Activated CD8-positive, alpha-beta memory T cell treated with anti-CD3 and anti-CD28 coated beads for 24 hours (primary cell): ENCODE measurements at regions not wholly inside any gene's neighbourhood (a gene's known extent, or its start where the extent isn't known, plus 50 kb on each side); places are given as distances from the start of the nearest gene placed in this dataset.
A peak's percentile ranks its signal among the peaks of the same experiment; 100 is the strongest.
"Not testable (repeated sequence)": the region's sequence is repeated elsewhere in the genome, so short reads cannot be mapped to it uniquely, and the experiment has no call there.

Experiments used
- DNase-seq: peaks from one replicate; pipeline ENCODE4 v3.0.0-alpha.2; 2020

GRCh38 chr2:136319651-136320050 lies 201.7 kb upstream of the CXCR4 start:
- DNase-seq, result no peak

GRCh38 chr2:136319237-136319636 lies 201.3 kb upstream of the CXCR4 start:
- no peak for DNase-seq

DNA sequence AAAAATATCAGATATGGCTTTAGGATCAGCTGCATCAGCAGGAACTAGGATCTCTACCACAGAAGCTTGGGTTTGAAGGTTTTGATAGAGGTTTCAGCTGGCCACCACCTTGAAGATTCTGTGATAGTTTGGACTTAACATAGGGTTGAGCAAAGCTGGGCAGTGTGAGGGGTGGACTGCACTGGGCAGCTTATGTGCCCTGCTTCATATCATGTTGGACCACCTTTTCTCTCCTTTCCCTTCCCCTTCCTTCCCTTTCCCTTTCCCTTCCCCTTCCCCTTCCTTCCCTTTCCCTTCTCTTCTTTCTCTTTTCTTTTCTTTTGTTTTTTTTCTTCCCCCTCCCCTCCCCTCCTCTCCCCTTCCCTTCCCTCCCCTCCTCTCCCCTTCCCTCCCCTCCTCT lies 196.3 kb upstream of the CXCR4 start:
- DNase-seq, result no peak

DNA sequence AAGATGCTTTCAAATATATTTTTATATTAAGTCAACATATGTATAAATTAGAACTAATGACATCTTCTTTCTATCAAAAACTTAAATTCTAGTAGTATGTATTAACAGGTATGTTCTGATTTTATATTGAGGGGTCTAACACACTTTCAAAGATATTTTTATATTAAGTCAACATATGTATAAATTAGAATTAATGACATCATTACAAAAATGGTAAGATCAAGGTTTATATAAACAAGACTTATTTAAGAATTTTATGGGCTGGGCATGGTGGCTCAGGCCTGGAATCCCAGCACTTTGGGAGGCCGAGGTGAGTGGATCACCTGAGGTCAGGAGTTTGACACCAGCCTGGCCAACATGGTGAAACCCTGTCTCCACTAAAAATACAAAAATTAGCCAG lies 194.6 kb upstream of the CXCR4 start:
- not testable (repeated sequence) for DNase-seq

GRCh38 chr2:136310797-136311603 lies 193.1 kb upstream of the CXCR4 start:
- peak; percentile 66 for DNase-seq

GRCh38 chr2:136310005-136310495 lies 192.1 kb upstream of the CXCR4 start:
- no peak for DNase-seq

DNA sequence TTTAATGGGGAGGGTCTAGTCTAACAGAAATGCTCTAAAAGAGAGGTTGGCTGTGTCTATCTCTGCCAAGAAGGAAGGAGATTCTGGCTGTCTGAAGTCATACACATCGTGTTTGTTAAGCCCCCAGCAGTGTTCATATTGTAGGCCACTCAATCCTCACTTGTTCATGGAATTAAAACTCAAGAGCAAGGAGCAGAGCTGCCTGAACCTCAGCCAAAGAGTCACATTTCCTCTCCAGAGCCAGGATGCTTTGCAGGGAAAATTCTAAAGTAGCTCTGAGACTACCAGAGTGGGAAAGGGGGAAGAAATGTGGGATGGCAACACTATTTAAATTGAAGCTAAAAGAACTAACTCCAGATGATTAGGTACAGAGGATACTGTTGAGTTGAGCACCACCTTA lies 190.7 kb upstream of the CXCR4 start:
- DNase-seq, result no peak

DNA sequence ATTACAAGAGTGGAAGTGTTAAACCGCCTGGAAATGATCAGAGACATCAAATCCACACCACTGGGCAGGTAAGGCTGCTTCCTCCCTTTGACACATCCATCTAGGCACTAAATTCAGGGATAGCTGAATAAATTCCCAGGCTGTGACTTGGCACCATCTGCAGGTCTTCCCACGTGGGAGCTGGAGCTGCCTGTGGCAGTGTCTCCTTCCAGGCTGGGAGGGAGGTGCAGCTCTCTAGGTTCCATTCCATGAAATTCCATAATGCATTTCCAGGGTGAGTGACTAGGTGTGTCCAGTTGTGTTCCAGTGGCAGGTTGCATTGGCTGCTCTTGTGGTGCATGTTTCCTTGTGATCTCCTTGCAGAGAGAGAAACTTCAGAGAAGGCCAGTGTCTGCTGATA lies 188.9 kb upstream of the CXCR4 start:
- DNase-seq, result no peak

GRCh38 chr2:136305517-136306192 lies 187.7 kb upstream of the CXCR4 start:
- peak; percentile 78 for DNase-seq

- DNase-seq, result no peak
Observed at GRCh38 chr2:136301006-136301405, 183.1 kb upstream of the CXCR4 start.

- DNase-seq, result no peak
Observed at GRCh38 chr2:136298631-136299030, 180.7 kb upstream of the CXCR4 start.

DNA sequence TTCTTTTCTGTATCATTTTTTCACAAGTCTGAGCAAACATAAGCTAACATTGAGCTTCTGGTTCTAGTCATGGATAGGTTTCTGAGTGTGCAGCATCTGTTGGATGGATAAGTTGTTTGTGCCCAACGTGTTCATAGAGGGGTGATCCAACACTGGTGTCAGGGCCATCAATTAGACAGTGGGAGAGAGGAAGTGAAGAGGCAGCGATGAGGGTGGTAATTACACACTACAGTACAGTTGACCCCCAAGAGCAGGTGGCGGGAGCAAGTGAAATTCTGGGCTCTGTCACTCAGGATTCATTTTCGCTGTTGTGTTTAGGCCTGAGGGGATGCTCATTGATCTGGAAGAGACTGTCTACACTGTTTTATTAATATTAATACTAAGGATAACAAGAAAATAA lies 180.0 kb upstream of the CXCR4 start:
- DNase-seq, result no peak

- DNase-seq, result no peak
Observed at GRCh38 chr2:136297312-136297711, 179.4 kb upstream of the CXCR4 start.

DNA sequence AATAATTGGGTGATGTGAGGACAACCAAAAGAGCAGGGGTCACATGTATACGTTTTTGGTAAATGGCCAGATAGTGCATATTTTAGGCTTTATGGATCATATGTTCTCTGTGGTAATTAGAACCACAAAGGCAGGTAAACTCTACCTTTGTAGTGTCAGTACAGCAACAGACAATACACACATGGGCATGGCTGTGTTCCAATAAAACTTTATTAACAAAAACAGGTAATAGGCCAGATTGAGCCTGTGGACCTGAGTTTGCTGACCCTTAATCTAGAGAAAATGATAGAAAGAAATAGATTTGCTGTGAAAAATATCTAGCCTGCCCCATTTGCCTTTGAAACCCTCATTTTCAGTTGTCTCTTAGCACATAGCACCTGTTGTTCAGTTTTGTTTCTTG lies 177.2 kb upstream of the CXCR4 start:
- no peak for DNase-seq

DNA sequence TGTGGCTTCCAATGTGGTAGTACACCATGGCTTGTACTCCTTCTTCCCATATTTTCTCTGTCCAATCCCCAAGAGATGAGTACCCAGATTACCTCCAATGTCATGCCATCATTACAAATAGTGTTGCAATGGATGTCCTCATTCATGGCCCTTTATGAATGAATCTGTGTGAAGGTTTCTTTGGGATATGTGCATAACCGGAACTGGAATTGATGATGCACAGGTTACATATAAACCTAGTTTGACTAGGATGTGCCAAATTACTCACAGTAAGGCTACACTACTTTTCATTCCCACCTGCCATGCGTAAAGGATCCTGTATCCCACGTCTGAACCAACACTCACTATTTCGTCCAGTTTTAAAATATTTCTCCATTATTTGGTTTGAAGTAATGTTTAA lies 173.9 kb upstream of the CXCR4 start:
- DNase-seq, result no peak

DNA sequence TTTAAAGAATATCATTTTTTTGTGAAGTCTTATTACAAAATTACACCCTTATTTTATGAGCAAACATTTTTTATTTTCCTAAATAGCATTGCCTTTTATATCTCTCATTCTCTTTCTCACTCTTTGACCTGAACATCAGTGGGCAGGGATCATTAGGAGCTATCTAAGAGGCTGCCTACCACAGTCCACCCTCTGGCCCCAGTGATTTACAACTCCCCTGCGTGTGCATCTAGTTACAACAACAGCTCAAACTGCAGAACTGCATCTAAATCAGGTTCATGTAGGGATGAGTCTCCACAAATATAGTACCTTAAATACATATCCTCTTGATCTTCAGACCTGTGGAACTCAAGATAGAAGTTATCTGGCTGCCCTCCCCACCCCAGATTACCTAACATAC lies 172.4 kb upstream of the CXCR4 start:
- no peak for DNase-seq

- DNase-seq, result no peak
Observed at GRCh38 chr2:136288249-136288648, 170.3 kb upstream of the CXCR4 start.

DNA sequence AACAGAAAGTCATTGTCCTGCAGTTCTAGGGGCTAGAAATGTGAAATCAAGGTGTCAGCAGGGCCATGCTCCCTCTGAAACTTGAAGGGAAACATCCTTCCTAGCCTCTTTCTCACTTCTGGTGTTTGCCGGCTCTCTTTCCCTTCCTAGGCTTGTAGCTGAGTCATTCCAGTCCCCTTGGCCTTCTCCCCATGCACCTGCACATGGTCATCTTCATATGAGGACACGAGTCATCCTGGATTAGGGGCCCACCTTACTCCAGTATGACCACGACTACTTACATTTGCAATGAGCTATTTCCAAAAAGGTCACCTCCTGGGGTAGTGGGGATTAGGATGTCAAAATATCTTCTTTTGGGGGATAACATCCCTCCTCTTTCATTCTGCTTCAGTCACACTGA lies 168.5 kb upstream of the CXCR4 start:
- DNase-seq, result no peak

GRCh38 chr2:136284226-136285119 lies 166.5 kb upstream of the CXCR4 start:
- no peak for DNase-seq

GRCh38 chr2:136282251-136282650 lies 164.3 kb upstream of the CXCR4 start:
- DNase-seq, result no peak

GRCh38 chr2:136281281-136282114 lies 163.5 kb upstream of the CXCR4 start:
- DNase-seq, result peak; percentile 77

DNA sequence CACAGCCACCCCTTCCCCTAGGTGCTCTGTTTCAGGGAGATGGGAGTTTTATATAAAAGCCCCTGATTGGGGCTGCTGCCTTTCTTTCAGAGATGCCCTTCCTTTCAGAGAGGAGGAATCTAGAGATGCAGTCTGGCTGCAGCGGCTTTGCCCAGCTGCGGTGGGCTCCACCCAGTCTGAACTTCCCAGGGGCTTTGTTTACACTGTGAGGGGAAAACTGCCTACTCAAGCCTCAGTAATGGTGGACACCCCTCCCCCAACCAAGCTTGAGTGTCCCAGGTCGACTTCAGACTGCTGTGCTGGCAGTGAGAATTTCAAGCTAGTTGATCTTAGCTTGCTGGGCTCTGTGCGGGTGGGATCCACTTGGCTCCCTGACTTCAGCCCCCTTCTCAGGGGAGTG lies 148.4 kb upstream of the CXCR4 start:
- DNase-seq, result not testable (repeated sequence)
